CD4-positive, alpha-beta T cell (primary cell): ENCODE measurements at regions not wholly inside any gene's neighbourhood (a gene's known extent, or its start where the extent isn't known, plus 50 kb on each side); places are given as distances from the start of the nearest gene placed in this dataset.

Experiments used
- ATAC-seq: fragments of 200-7000 bp; cut with Tn5 transposase; one replicate; pipeline ENCODE4 v1.10.0; 2022; ENCODE audit warnings: mild to moderate bottlenecking; ENCODE audit not compliant: poor library complexity
- CTCF ChIA-PET: fragments of 350-600 bp; sonication (Branson Sonifier 250); formaldehyde crosslinking; loops from one replicate; lab custom pipeline; 2021; ENCODE audit warnings: antibody characterized with exemption, inconsistent platforms; lab: Charles Lee
- POLR2A ChIA-PET: fragments of 350-600 bp; sonication (Branson Sonifier 250); formaldehyde crosslinking; loops from one replicate; lab custom pipeline; 2021; ENCODE audit warnings: antibody characterized with exemption, inconsistent platforms; lab: Charles Lee
- DNase-seq, 14 experiments: peaks; one replicate each; pipeline ENCODE4 v3.0.0-alpha.2; 2013 to 2020; ENCODE audit warnings: mixed read lengths in 2 of 14
- H3K27ac ChIP-seq, 2 donors: one replicate each; pipeline versions ENCODE4 v1.5.1 to v1.7.0; 2013; ENCODE audit warnings: low read length in 2 of 2, low read depth in 1 of 2, mild to moderate bottlenecking in 1 of 2
- H3K27me3 ChIP-seq, 2 experiments: 1 replicate in 1 of 2; 2 replicates in 1 of 2; pipeline versions ENCODE4 v1.6.1 to v1.7.0; 2013; ENCODE audit warnings: low read length in 2 of 2, control low read depth in 1 of 2, mild to moderate bottlenecking in 1 of 2, moderate library complexity in 1 of 2; ENCODE audit not compliant: insufficient read depth in 2 of 2, control insufficient read depth in 1 of 2
- H3K36me3 ChIP-seq: one replicate; pipeline ENCODE4 v1.6.1; 2013; ENCODE audit warnings: low read length, control low read depth; ENCODE audit not compliant: insufficient read depth
- H3K4me1 ChIP-seq: one replicate; pipeline ENCODE4 v1.6.1; 2013; ENCODE audit warnings: low read length, control low read depth; ENCODE audit not compliant: insufficient read depth
- H3K4me3 ChIP-seq: one replicate; pipeline ENCODE4 v1.5.1; 2013; ENCODE audit warnings: mild to moderate bottlenecking, low read length, moderate library complexity
- H3K9me3 ChIP-seq, 2 experiments: 1 replicate in 1 of 2; 2 replicates in 1 of 2; pipeline versions ENCODE4 v1.6.1 to v1.7.0; 2013; ENCODE audit warnings: low read length in 2 of 2, mild to moderate bottlenecking in 2 of 2, control low read depth in 1 of 2, moderate library complexity in 1 of 2; ENCODE audit not compliant: control insufficient read depth in 1 of 2, insufficient read depth in 1 of 2
- H3K27ac Mint-ChIP-seq: one replicate; pipeline ENCODE4 v1.8.0; 2020; ENCODE audit warnings: mixed read lengths
- H3K27me3 Mint-ChIP-seq: one replicate; pipeline ENCODE4 v1.8.0; 2021; ENCODE audit warnings: mixed read lengths
- H3K36me3 Mint-ChIP-seq: one replicate; pipeline ENCODE4 v1.8.0; 2021; ENCODE audit warnings: low read depth, mixed read lengths
- H3K4me1 Mint-ChIP-seq: one replicate; pipeline ENCODE4 v1.8.0; 2021; ENCODE audit warnings: low read depth, mixed read lengths
- H3K4me3 Mint-ChIP-seq: one replicate; pipeline ENCODE4 v1.8.0; 2020; ENCODE audit warnings: mild to moderate bottlenecking, mixed read lengths
- H3K9me3 Mint-ChIP-seq: one replicate; pipeline ENCODE4 v1.8.0; 2020; ENCODE audit warnings: mixed read lengths
- CTCF ChIP-seq: fragments of 200-600 bp; IDR thresholded peaks from one replicate; pipeline ENCODE4 v1.8.0; 2022; ENCODE audit warnings: antibody characterized with exemption, mild to moderate bottlenecking
- intact Hi-C, 2 experiments: fragments of 100-400 bp; cut with DNase I in 1 of 2; cut with micrococcal nuclease in 1 of 2; formaldehyde crosslinking; loops; one replicate each; pipeline versions ENCODE4 v1.15.1 to v1.9.0; 2023 to 2025; cut with DNase I, micrococcal nuclease

GRCh38 chr20:48302844-48303542 is 517.7 kb upstream of the SULF2 start:
- H3K27ac ChIP-seq, result no peak overlapping the region
- no peak overlapping the region for H3K27ac Mint-ChIP-seq
- intact Hi-C loops, result no loop called here
- peaks cover 21% of the 10 kb centered on the region for H3K27me3 Mint-ChIP-seq
- DNase-seq (no peak), ATAC-seq (no peak)
- no peaks in the 10 kb centered on the region for H3K4me1 ChIP-seq
- H3K36me3 Mint-ChIP-seq, result no peaks in the 10 kb centered on the region
- no peak overlapping the region for H3K4me3 ChIP-seq
- no peaks in the 10 kb centered on the region for H3K36me3 ChIP-seq
- no peak overlapping the region for H3K4me3 Mint-ChIP-seq
- H3K9me3 ChIP-seq, result peaks cover 0 to 2% of the 10 kb centered on the region in 2 experiments
- H3K4me1 Mint-ChIP-seq, result no peaks in the 10 kb centered on the region
- CTCF ChIA-PET, result no interaction called here
- POLR2A ChIA-PET, result interaction anchor here (0.6 kb wide), 1 partner anchor 13 kb away, joined by 3 read pairs; no protein-coding TSS in a partner anchor
- H3K9me3 Mint-ChIP-seq, result no peaks in the 10 kb centered on the region
- peaks cover 4 to 6% of the 10 kb centered on the region in 2 experiments for H3K27me3 ChIP-seq
- TF ChIP-seq CTCF, result no peak

GRCh38 chr20:48302149-48302548 is 516.9 kb upstream of the SULF2 start:
- DNase-seq (no peak), ATAC-seq (no peak)
- ChIA-PET POLR2A (no interaction called here), CTCF (no interaction called here)
- no peaks in the 10 kb centered on the region for H3K36me3 Mint-ChIP-seq
- H3K27ac ChIP-seq, result no peak overlapping the region
- TF ChIP-seq CTCF, result no peak
- H3K27me3 Mint-ChIP-seq, result peaks cover 21% of the 10 kb centered on the region
- H3K4me1 ChIP-seq, result no peaks in the 10 kb centered on the region
- no peak overlapping the region for H3K4me3 ChIP-seq
- peaks cover 0 to 3% of the 10 kb centered on the region in 2 experiments for H3K9me3 ChIP-seq
- H3K36me3 ChIP-seq, result no peaks in the 10 kb centered on the region
- intact Hi-C loops, result no loop called here
- H3K27ac Mint-ChIP-seq, result no peak overlapping the region
- peaks cover 4 to 6% of the 10 kb centered on the region in 2 experiments for H3K27me3 ChIP-seq
- H3K4me1 Mint-ChIP-seq, result no peaks in the 10 kb centered on the region
- H3K4me3 Mint-ChIP-seq, result no peak overlapping the region
- H3K9me3 Mint-ChIP-seq, result no peaks in the 10 kb centered on the region

- Histone ChIP-seq H3K9me3 (peaks cover 0 to 3% of the 10 kb centered on the region in 2 experiments), H3K4me3 (no peak overlapping the region), H3K4me1 (no peaks in the 10 kb centered on the region), H3K27ac (no peak overlapping the region), H3K36me3 (no peaks in the 10 kb centered on the region), H3K27me3 (peaks cover 4 to 6% of the 10 kb centered on the region in 2 experiments)
- H3K27me3 Mint-ChIP-seq, result peaks cover 24% of the 10 kb centered on the region
- no peaks in the 10 kb centered on the region for H3K9me3 Mint-ChIP-seq
- H3K36me3 Mint-ChIP-seq, result no peaks in the 10 kb centered on the region
- no peak overlapping the region for H3K27ac Mint-ChIP-seq
- no peak for TF ChIP-seq CTCF
- DNase-seq, result no peak
- POLR2A ChIA-PET, result no interaction called here
- no peaks in the 10 kb centered on the region for H3K4me1 Mint-ChIP-seq
- no peak for ATAC-seq
- no peak overlapping the region for H3K4me3 Mint-ChIP-seq
- intact Hi-C loops, result no loop called here
- CTCF ChIA-PET, result no interaction called here
These were observed 515.9 kb upstream of the SULF2 start for GRCh38 chr20:48301189-48301588.
